HG03558 (cell line): ENCODE measurements at regions not wholly inside any gene's neighbourhood (a gene's known extent, or its start where the extent isn't known, plus 50 kb on each side); places are given as distances from the start of the nearest gene placed in this dataset.
"Not testable (repeated sequence)": the region's sequence is repeated elsewhere in the genome, so short reads cannot be mapped to it uniquely, and the experiment has no call there.

Experiments used
- ATAC-seq: cut with Tn5 transposase; IDR thresholded peaks from one replicate; pipeline ENCODE4 v1.9.1; 2021; ENCODE audit warnings: moderate number of reproducible peaks; ENCODE audit not compliant: unreplicated experiment; ENCODE audit errors: extremely low read depth

- ATAC-seq, result no peak
These were observed 111.7 kb downstream of the PCSK1 start for GRCh38 chr5:96321345-96321744.

- no peak for ATAC-seq
These were observed 112.3 kb downstream of the PCSK1 start for GRCh38 chr5:96320797-96321196.

- not testable (repeated sequence) for ATAC-seq
These were observed 112.9 kb downstream of the PCSK1 start for GRCh38 chr5:96319981-96320739.

GRCh38 chr5:96318569-96319110 lies 114.4 kb downstream of the PCSK1 start:
- ATAC-seq, result no peak

- ATAC-seq, result no peak
These were observed 115.1 kb downstream of the PCSK1 start for GRCh38 chr5:96317945-96318344.

GRCh38 chr5:96316487-96316886 lies 116.6 kb downstream of the PCSK1 start:
- no peak for ATAC-seq

DNA sequence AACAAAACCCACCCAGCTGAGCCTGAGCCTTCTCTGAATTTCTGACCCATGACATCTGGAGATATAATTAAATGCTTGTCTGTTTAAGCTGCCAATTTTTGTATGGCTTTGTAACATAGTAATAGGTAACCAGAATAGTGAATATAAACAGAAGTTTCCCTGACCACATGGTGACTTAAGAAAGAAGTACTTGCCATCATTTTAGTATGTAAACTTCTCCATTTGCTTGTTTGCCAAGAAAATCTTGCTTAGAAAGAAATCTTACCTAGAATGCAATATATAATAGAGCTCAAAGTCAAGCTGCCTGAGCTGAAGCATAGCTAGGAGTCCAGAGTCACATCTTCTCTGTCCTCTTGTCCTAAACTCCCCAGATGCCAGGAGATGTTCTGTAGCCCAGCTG lies 117.0 kb downstream of the PCSK1 start:
- no peak for ATAC-seq

DNA sequence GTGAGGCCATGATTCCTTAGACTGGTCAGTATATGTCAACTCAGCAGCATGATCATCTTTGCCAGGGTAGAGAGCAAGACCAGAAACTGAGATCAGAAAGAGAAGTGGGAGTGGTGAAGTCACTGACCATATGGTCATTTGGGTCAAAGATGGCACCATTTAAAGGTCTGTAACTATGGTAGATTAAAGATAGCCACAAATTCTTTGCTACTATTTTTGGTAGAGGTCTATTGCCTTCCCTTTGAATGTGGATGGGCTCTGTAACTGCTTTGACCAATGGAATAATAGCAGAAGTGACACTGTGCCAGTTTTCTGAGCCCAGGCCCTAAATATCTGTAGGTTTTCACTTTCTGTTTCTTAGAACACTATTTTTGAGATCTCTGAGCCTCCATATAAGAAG lies 117.6 kb downstream of the PCSK1 start:
- no peak for ATAC-seq

DNA sequence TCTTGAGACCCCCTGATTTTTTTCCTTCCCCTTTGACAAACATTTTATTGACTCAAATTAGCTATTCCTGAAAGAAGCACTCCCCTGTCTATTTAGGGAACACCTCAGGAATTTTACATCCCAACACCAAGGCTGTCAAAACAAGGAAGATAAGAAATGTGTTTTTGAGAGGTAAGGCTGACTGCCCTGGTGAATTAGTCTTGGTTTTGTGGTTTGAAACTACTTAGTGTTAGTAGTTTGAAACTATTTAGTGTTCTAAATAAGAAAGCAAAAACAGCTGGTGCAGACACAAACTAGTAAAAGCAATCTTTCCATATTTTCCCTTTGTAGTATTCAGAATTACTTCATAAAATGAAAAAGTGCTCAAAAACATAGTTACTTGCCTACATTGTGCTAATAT lies 120.7 kb downstream of the PCSK1 start:
- no peak for ATAC-seq

DNA sequence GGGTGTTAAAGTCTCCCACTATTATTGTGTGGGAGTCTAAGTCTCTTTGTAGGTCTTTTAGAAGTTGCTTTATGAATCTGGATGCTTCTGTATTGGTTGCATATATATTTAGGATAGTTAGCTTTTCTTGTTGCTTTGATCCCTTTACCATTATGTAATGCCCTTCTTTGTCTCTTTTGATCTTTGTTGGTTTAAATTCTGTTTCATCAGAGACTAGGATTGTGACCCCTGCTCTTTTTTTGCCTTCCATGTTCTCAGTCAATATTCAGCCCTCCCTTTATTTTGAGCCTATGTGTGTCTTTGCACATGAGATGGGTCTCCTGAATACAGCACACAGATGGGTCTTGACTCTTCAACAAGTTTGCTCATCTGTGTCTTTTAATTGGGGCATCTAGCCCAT lies 126.0 kb downstream of the PCSK1 start:
- ATAC-seq, result not testable (repeated sequence)

GRCh38 chr5:96302174-96302738 lies 130.8 kb downstream of the PCSK1 start:
- ATAC-seq, result no peak

DNA sequence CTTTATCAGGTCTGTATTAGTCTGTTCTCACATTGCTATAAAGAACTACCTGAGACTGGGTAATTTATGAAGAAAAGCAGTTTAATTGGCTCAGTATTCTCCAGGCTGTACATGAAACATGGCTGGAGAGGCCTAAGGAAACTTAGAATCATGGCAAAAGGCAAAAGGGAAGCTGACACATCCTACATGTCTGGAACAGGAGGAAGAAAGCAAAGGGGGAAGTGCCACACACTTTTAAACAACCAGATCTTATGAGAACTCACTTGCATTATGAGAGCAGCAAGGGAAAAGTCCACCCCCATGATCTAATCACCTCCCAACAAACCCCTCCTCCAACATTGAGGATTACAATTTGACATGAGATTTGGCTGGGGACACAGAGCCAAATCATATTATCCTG lies 132.1 kb downstream of the PCSK1 start:
- ATAC-seq, result no peak

- no peak for ATAC-seq
These were observed 135.2 kb downstream of the PCSK1 start for GRCh38 chr5:96297867-96298266.

DNA sequence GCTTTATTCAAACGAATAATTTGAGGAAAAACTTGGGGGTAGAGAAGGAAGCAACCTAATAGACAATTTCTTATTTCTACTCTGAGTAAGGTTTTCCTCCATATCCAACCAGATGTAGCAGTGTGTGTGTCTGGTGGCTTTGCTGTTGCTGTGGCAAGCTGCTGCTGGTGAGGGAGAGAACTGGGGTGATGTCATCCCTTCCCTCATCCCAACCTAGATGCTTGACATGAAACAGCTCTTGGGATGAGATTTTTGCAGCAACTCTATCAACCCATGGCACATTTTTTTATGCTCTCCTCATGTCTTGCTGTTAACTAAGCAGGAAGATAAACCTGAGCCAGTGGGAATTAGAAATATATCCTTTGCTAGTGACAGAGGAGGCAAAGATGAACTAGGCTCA lies 135.8 kb downstream of the PCSK1 start:
- no peak for ATAC-seq

GRCh38 chr5:96294884-96295202 lies 138.2 kb downstream of the PCSK1 start:
- ATAC-seq, result no peak

DNA sequence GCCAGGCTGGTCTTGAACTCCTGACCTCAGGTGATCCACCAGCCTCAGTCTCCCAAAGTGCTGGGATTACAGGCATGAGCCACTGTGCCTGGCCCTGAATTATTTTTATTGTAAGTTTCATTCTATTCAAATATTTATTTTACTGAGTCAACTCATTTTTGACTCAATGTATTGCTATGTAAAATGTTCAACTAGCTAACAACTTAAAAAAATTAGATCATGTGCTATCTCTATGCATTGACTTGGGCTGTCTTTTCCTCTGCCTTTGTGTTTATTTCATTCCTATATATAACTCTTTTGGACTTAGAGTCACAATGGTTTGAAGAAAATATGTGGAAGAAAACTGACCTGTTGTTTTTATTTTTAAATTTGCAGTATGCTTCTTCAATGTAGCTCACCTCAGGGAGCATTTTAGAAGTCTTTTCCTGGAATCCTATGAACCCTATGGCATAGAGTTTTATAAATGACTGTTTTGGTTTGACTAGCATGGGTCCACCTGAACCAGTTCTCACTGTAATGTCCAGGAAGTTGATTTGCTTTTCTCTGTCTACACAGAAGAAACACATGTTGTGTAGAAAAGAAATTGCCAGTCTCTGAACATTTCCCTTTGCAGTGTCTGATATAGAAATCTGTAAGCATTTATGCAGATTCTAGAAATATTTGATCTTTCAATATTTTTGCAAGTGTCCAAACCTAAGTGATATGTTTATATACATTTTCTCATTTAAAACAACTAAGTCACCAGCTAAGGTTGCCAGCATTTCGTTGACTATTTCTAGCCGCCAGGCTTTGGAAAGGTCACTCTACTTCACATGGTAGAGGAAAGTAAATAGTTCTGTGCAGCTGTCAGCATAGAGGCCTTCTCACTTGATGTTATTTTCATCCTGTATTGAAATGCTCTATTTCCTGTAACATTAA lies 138.8 kb downstream of the PCSK1 start:
- no peak for ATAC-seq

DNA sequence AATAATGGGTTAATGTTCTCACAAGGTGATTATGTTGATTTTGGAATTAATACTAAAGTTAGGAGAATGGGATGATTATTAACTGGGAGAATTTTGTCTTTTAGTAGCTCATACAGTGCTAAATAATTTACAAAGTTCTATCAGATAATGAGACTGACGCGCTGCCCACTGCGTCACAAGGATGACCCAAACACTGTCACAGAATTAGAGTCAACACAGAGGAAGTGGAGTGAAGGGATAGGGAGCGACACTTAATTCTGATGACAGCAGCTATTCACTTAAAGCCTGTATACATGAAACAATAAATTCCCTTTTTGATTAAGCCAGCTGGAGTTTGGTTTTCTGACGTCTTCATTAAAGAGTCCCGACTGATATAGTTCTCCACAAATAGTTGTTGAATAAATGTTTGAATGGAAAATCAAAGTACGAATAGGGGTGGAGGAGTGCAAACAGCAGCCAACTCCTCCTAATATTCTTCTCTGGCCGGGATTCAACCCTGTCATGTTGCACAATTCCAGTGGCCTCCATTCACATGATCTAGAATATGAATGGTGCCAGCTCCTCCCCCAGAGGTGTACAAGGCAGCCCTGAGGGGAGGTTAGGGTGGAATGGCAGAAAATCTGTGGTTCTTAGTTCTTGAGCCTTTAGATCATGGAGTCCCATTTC lies 140.3 kb downstream of the PCSK1 start:
- ATAC-seq, result no peak

DNA sequence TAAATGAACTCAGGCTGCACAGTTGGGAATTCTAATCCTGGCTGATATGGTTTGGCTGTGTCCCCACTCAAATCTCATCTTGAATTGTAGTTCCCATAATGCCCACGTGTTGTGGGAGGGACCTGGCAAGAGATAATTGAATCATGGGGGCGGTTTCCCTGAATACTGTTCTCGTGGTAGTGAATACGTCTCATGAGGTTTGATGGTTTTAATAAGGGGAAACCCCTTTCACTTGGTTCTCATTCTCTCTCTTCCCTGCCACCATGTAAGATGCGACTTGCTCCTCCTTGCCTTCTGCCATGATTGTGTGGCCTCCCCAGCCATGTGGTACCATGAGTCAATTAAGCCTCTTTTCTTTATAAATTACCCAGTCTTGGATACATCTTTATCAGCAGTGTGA lies 143.8 kb downstream of the PCSK1 start:
- not testable (repeated sequence) for ATAC-seq

- no peak for ATAC-seq
These were observed 144.2 kb downstream of the PCSK1 start for GRCh38 chr5:96288845-96289185.

DNA sequence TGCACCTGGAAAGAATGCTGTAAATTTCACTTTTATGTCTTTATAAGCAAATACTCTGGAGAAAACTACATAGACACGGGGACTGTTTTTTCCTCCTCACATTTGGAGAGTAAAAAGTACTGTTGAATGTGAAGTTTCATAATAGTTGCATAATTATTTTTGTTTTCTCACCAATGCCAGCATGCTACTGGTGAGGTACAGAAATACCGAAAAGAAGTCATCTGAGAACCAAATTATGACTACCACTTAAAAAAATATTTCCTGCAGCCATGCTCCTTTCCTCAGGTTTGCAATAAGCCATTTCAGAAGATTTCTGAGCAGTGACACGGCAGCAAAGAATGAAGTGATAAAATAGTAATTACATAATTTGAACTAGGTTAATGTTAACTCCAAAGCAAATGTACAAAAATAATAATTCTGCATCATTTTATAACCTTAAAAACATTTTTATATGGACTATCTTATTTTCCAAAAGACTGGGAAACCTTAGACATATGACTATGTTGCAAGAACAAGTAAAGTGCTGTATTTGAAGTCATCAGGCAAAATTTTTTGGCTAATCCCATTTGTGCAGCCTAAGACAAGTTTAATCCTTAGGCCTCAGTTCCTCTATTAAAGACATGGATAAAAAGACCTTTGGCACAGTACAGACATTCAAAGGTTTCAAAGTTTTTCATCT lies 144.7 kb downstream of the PCSK1 start:
- no peak for ATAC-seq
